Subcutaneous abdominal adipose tissue (tissue), 5 donors: ENCODE measurements at regions not wholly inside any gene's neighbourhood (a gene's known extent, or its start where the extent isn't known, plus 50 kb on each side); places are given as distances from the start of the nearest gene placed in this dataset.

ENCODE experiments used
- H3K27ac ChIP-seq: one replicate; pipeline ENCODE4 v1.7.0; 2013; ENCODE audit warnings: low read depth, mild to moderate bottlenecking, inconsistent platforms, low read length, moderate library complexity
- H3K27me3 ChIP-seq, 5 donors: one replicate each; pipeline ENCODE4 v1.7.0; 2013; ENCODE audit warnings: low read length in 5 of 5, inconsistent platforms in 1 of 5; ENCODE audit not compliant: control insufficient read depth in 5 of 5, insufficient read depth in 4 of 5
- H3K36me3 ChIP-seq, 5 donors: one replicate each; pipeline ENCODE4 v1.7.0; 2013; ENCODE audit warnings: low read length in 5 of 5; ENCODE audit not compliant: control insufficient read depth in 5 of 5, insufficient read depth in 5 of 5
- H3K4me1 ChIP-seq, 5 donors: one replicate each; pipeline ENCODE4 v1.7.0; 2013; ENCODE audit warnings: low read length in 5 of 5, mild to moderate bottlenecking in 3 of 5, moderate library complexity in 1 of 5; ENCODE audit not compliant: control insufficient read depth in 5 of 5, insufficient read depth in 5 of 5
- H3K4me3 ChIP-seq, 5 donors: one replicate each; pipeline ENCODE4 v1.7.0; 2013; ENCODE audit warnings: low read length in 5 of 5, low read depth in 1 of 5
- H3K9ac ChIP-seq, 5 donors: one replicate each; pipeline ENCODE4 v1.7.0; 2013; ENCODE audit warnings: low read length in 5 of 5, mild to moderate bottlenecking in 4 of 5, moderate library complexity in 3 of 5
- H3K9me3 ChIP-seq, 5 donors: one replicate each; pipeline ENCODE4 v1.7.0; 2013; ENCODE audit warnings: low read length in 5 of 5; ENCODE audit not compliant: control insufficient read depth in 5 of 5
- donor health status: healthy.
- donor health status: healthy.
- donor health status: healthy.
- donor health status: healthy.
- donor health status: healthy.

- Histone ChIP-seq H3K9ac (no peak overlapping the region), H3K27ac (no peak overlapping the region), H3K4me3 (no peak overlapping the region), H3K9me3 (no peaks in the 10 kb centered on the region), H3K4me1 (no peaks in the 10 kb centered on the region), H3K27me3 (no peaks in the 10 kb centered on the region), H3K36me3 (no peaks in the 10 kb centered on the region)
Observed at GRCh38 chr10:121302541-121303180, 295.6 kb downstream of the FGFR2 start.

- Histone ChIP-seq H3K4me1 (no peaks in the 10 kb centered on the region), H3K4me3 (no peak overlapping the region), H3K9ac (no peak overlapping the region), H3K27me3 (no peaks in the 10 kb centered on the region), H3K9me3 (peaks cover 0 to 3% (median 0%) of the 10 kb centered on the region in 5 donors), H3K36me3 (no peaks in the 10 kb centered on the region), H3K27ac (no peak overlapping the region)
Observed at GRCh38 chr10:121303287-121303890, 294.9 kb downstream of the FGFR2 start.

GRCh38 chr10:121305066-121305465, 293.2 kb downstream of the FGFR2 start:
- Histone ChIP-seq H3K9ac (no peak overlapping the region), H3K4me1 (no peaks in the 10 kb centered on the region), H3K27ac (no peak overlapping the region), H3K36me3 (no peaks in the 10 kb centered on the region), H3K9me3 (peaks cover 0 to 3% (median 0%) of the 10 kb centered on the region in 5 donors), H3K27me3 (no peaks in the 10 kb centered on the region), H3K4me3 (no peak overlapping the region)

- Histone ChIP-seq H3K9me3 (peaks cover 0 to 3% (median 0%) of the 10 kb centered on the region in 5 donors), H3K9ac (no peak overlapping the region), H3K4me1 (no peaks in the 10 kb centered on the region), H3K27ac (no peak overlapping the region), H3K4me3 (no peak overlapping the region), H3K27me3 (no peaks in the 10 kb centered on the region), H3K36me3 (no peaks in the 10 kb centered on the region)
Observed at GRCh38 chr10:121306159-121306673, 292.0 kb downstream of the FGFR2 start.

- Histone ChIP-seq H3K4me1 (no peaks in the 10 kb centered on the region), H3K27ac (no peak overlapping the region), H3K36me3 (no peaks in the 10 kb centered on the region), H3K9me3 (peaks cover 0 to 3% (median 0%) of the 10 kb centered on the region in 5 donors), H3K9ac (no peak overlapping the region), H3K4me3 (no peak overlapping the region), H3K27me3 (no peaks in the 10 kb centered on the region)
Observed at GRCh38 chr10:121307411-121307980, 290.7 kb downstream of the FGFR2 start.

DNA sequence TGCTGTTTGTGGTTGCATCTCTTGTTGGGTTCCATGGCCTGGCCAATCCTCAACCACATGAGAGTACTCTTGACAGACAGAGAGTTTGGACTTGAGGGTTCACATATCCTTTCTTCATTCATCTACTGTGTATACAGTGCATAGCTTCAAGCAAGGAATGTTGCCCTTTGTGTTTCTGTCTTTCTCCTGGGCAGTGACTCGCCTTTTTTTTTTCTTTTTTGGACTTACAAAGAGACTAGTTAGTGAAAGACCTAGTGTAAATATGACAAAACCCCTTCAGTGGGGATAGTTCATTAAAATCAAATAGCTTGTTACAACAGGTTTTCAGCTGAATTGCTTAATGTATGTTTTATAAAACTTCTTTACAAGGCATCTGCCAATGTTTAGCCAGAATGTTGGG, 290.2 kb downstream of the FGFR2 start:
- H3K27ac ChIP-seq: no peak overlapping the region

GRCh38 chr10:121309164-121309563, 289.1 kb downstream of the FGFR2 start:
- Histone ChIP-seq H3K4me1 (no peaks in the 10 kb centered on the region), H3K9me3 (peaks cover 0 to 3% (median 0%) of the 10 kb centered on the region in 5 donors), H3K4me3 (no peak overlapping the region), H3K36me3 (no peaks in the 10 kb centered on the region), H3K27ac (no peak overlapping the region), H3K9ac (no peak overlapping the region), H3K27me3 (peaks cover 0 to 2% (median 0%) of the 10 kb centered on the region in 5 donors)

More for the DNA sequence above, 290.2 kb downstream of the FGFR2 start:
- Histone ChIP-seq H3K9ac (no peak overlapping the region), H3K27me3 (no peaks in the 10 kb centered on the region), H3K36me3 (no peaks in the 10 kb centered on the region), H3K4me1 (no peaks in the 10 kb centered on the region), H3K4me3 (no peak overlapping the region), H3K9me3 (peaks cover 0 to 3% (median 0%) of the 10 kb centered on the region in 5 donors)

DNA sequence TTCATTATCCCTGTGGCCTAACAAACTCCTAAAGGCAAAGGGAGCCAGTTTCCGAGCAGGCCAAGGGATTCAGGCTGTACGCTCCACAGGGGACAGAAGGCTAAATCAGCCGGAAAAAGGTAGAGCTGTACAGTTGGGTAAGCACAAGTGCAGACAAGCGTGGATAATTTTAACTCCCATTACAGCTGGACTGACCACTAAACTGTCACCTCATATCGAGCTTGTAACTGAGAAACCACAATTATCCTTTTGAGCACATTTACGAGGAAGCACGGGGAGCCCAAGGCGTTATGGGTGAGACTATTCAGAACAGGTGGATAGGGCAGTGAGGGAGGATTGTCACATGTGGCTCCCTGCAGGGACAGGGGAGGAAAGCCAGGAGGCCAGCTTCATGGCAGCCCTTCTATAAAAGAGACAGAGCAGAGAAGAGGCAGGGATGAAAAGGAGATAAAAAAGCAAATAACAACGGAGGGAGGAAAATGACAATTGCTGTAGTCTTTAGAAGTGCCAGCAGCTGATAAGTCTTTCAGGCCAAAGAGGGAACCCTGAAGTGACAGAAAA, 288.0 kb downstream of the FGFR2 start:
- Histone ChIP-seq H3K4me1 (no peaks in the 10 kb centered on the region), H3K27ac (no peak overlapping the region), H3K36me3 (no peaks in the 10 kb centered on the region), H3K4me3 (no peak overlapping the region), H3K9me3 (peaks cover 0 to 3% (median 0%) of the 10 kb centered on the region in 5 donors), H3K27me3 (peaks cover 0 to 2% (median 0%) of the 10 kb centered on the region in 5 donors), H3K9ac (no peak overlapping the region)

- H3K4me3 ChIP-seq: no peak overlapping the region
- H3K27ac ChIP-seq: no peak overlapping the region
- H3K9me3 ChIP-seq: peaks cover 0 to 3% (median 0%) of the 10 kb centered on the region in 5 donors
- peaks cover 0 to 2% (median 0%) of the 10 kb centered on the region in 5 donors for H3K27me3 ChIP-seq
- no peaks in the 10 kb centered on the region for H3K36me3 ChIP-seq
- no peaks in the 10 kb centered on the region for H3K4me1 ChIP-seq
- no peak overlapping the region for H3K9ac ChIP-seq
Observed at GRCh38 chr10:121311812-121312443, 286.3 kb downstream of the FGFR2 start.
